ENCODE measurements at regions not wholly inside any gene's neighbourhood (a gene's known extent, or its start where the extent isn't known, plus 50 kb on each side); places are given as distances from the start of the nearest gene placed in this dataset.
A peak's percentile ranks its signal among the peaks of the same experiment; 100 is the strongest.
"Not testable (repeated sequence)": the region's sequence is repeated elsewhere in the genome, so short reads cannot be mapped to it uniquely, and the experiment has no call there.

DNA sequence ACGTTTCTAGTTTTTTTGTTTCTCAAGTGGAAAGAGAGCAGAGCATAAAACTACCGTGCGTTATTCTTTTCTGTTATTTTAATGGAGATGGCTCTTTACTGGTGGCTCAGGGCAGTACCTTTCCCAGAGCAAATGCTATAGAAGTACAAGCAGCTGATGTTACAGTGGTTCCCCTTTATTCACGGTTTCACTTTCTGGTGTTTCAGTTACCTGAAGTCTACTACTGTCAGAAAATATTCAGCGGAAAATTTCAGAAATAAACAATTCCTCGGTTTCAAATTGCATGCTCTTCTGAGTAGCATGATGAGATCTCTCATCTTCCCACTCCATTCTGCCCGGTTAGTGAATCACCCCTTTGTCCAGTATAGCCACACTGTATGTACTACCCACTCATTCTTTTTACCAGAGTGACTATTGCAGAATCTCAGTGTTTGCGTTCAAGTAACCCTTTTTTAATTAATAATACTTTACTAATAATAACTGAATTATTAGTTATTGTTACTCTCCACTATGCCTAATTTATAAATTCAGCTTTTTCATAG is 597.5 kb upstream of the ROBO2 start:
- DNase-seq, result no peak

- peak; percentile 24 for DNase-seq
Measured at GRCh38 chr3:76456322-76456721, 583.6 kb upstream of the ROBO2 start.

DNA sequence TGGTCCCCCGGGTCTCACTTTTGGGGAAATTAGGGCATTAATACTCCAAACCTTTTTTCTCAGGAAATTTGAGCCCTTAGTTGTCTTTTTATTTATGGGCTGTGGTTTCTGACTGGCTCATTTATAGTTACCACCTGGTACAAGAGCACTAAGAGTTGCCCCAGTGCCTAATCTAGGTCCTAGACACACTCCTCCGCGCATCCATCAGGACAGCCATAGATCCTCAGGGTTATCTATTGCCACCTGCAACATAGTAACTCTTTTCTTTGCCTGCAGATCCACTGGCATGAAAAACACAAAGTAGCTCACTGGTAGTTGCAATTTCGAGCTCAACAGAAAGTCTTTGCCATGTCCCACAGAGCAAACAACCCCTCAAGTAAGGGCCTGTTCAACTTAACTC is 576.4 kb upstream of the ROBO2 start:
- DNase-seq, result no peak

GRCh38 chr3:76470285-76470684 is 569.6 kb upstream of the ROBO2 start:
- DNase-seq, result no peak

DNA sequence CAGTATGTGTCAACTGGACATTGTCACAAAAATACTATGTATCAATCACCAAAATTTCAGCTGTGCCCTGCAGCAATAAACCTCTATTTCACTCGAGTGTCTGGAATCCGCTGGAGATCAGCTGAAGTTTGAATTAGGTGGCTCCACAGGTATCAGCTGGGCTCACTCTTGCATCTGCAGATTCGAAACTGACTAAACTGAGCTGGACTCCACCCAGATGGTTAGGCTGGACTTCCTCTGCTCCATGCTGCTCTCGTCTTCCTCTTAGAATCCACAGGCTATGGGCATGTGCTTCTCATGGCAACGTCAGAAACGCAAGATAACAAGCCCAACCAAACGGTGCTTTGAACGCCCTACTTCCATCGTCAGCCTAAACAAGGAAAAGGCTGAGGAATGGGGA is 565.3 kb upstream of the ROBO2 start:
- no peak for DNase-seq

DNA sequence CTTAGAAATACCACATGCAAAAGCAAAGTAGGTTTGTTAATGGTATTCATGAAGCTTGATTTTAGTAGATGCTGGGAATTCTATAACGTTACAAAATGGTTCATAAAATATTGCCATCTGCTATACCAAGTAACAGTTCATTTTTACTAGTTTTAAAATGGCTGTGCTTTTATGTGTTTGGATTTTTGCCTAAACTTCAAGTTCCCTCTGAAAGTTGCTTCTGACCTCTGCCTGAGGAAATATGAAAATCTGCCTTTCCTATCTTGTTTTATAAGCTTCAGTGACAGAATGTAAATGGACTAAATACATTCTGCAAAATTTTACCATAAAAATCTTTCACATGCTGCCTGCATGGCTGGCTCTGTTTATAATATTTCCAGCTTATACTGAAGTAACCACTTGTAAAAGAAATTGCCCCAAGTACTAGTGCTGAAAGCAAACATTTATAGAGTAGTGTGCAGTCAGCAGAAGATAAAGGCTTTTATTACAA is 560.7 kb upstream of the ROBO2 start:
- DNase-seq, result no peak

DNA sequence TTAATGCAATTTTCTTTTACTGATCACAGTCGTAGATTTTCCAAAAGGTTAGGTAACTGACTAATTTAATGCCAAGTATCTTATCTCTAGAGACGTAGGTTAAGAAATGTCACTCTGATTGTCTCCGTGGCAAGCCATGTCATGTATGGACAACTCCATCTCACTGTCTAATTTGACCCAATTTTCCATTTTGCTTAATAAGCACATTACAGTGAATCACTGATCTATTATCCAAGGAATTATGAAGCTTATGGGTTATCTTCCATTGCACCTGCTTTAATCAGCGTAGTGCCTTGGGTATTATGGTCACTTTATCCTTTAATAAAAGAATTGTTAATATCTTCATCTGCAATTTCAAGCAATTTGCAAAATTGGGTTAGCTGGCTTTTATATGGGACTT is 557.4 kb upstream of the ROBO2 start:
- DNase-seq, result no peak

GRCh38 chr3:76487446-76487845 is 552.5 kb upstream of the ROBO2 start:
- DNase-seq, result no peak

GRCh38 chr3:76490064-76490463 is 549.8 kb upstream of the ROBO2 start:
- no peak for DNase-seq

DNA sequence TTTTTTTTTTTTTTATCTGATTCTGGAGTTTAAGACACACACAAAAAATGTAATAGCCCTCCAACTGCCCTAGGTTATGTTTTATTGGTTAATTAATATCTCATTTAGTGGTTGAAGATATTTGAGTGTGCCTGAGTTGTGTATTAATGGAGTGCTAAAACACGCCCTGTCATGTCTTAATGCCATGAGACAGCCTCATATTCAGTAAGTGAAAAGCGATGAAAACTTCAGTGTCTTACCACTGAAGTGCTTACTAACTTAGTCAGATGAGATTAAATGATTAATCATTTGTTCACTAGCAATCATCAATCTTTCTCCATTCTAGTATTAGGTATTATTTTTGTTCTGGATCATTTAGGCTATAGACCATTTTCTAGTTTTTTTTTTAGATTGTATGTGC is 544.7 kb upstream of the ROBO2 start:
- DNase-seq, result no peak

DNA sequence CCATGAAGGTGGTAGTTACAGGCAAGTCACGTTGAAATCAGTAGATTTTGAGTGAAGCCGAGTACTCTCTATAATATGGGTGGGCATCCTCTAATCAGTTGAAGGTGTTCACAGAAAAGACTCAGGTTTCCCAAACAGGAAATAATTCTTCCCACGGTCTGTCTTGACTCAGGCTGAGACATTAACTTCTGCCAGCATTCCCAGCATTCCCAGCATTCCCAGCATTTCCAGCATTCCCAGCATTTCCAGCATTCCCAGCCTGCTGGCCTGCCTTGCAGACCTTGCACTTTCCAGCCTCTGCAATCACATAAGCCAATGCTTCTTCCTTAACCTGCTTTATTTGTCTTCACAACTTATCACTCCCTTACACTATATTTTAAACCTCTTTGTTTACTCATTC is 542.3 kb upstream of the ROBO2 start:
- DNase-seq, result no peak

DNA sequence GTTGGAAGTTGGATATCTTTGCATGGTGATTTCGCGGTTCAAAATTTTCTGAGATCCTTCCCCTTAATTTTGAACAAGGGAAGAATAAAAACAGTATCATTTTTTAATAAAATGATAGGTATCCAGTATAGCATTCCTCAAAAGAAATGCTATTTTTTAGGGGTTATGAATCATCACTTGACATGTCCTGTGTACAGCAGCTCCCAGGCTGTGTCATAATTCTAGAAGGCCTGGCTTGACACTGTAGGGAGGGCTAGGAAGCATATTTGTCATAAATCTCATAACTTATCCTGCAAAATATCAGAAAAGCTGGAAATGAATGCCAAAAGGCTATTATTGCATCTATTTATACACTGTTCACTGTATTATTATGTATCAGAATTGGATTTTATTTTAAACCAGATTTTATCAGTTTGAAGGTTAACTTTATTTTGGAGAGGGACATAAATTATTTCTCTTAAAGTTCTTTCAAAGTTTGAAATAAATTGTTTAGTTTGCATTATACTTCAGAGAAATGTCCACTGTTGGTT is 539.1 kb upstream of the ROBO2 start:
- DNase-seq, result no peak

DNA sequence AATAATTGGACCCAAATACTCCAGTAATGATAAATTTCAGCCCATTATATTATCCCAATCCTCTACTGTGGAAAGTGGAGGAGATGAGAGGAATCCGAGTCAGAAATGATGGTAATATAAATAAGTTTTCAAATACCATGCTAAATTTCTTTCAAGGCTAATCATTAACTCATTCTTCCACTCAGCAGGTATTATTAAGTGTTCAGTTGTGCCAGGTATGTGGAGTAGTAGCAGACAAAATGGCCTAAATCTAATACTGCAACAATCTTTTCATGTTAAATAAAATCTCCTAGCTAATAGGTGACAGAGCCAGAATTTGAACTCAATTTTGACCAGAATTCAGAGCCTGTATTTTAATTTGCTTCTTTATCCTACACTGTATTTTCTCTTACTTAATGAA is 538.6 kb upstream of the ROBO2 start:
- no peak for DNase-seq

DNA sequence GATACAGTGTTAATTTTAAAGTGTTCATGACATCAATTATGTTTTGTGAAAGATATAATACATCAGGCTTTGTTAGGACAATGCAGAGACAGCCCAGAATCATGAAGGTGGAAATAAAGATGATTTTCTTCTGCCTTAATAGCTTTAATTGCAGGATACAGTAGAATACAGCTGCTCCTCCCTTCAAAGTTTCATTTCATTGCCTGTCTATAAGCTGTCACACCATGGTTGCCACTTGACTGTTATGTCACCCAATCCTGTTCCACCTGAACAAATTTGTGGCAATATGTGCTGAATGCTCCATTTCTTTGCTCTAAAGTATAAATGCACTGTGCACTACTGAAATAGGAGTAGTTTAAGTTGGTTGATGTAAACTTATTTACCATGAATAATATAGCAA is 537.8 kb upstream of the ROBO2 start:
- DNase-seq, result no peak

GRCh38 chr3:76505202-76505845 is 534.6 kb upstream of the ROBO2 start:
- no peak for DNase-seq

GRCh38 chr3:76509179-76509830 is 530.6 kb upstream of the ROBO2 start:
- DNase-seq, result no peak

- DNase-seq, result no peak
Measured at GRCh38 chr3:76514836-76515235, 525.1 kb upstream of the ROBO2 start.

- no peak for DNase-seq
Measured at GRCh38 chr3:76523337-76523736, 516.6 kb upstream of the ROBO2 start.

- no peak for DNase-seq
Measured at GRCh38 chr3:76525726-76526125, 514.2 kb upstream of the ROBO2 start.

- no peak for DNase-seq
Measured at GRCh38 chr3:76527773-76528172, 512.1 kb upstream of the ROBO2 start.

- DNase-seq, result no peak
Measured at GRCh38 chr3:76532158-76532822, 507.6 kb upstream of the ROBO2 start.

DNA sequence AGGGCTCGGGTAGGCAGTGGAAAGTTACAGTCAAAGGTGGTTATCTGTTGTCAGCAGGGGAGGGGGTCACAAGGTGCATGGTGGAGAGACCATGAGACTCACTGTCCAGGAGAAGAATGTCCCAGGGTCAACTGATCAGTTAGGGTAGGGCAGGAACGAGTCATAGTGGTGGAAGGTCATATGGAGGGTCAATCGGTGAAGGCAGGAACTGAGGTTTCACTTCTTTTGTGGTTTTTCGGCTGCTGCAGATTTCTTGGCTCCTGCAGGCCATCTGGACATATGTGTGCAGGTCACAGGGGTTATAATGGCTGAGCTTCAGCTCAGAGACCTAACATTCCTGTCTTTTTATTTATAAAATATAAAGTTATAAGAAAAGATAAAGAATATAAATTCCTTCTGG is 506.2 kb upstream of the ROBO2 start:
- not testable (repeated sequence) for DNase-seq

DNA sequence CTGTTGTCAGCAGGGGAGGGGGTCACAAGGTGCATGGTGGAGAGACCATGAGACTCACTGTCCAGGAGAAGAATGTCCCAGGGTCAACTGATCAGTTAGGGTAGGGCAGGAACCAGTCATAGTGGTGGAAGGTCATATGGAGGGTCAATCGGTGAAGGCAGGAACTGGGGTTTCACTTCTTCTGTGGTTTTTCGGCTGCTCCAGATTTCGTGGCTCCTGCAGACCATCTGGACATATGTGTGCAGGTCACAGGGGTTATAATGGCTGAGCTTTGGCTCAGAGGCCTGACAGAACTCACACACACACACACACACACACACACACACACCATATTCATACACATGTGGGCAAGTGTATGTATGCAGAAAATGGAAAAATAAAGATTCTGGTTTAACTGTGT is 502.0 kb upstream of the ROBO2 start:
- not testable (repeated sequence) for DNase-seq

DNA sequence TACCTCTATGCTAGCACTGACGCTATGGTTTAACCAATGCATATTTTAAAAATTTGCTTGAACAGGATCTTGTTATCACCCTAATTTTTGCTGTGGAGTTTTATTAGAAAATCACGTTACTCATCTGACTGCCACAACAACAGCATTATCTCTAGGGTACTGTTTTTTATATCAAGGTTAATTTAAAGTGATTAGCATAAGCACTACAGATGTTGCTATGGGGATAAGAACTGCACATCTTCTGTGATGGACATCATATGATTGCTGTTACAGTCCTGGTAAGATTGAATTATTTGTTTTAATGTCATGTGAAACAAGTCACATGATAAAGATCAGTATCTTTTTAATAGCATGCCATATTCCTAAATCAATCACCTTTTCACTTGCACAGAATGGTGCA is 492.2 kb upstream of the ROBO2 start:
- no peak for DNase-seq

All from NCI-H82 (cell line).